CD4-positive, alpha-beta T cell (primary cell): ENCODE measurements at regions not wholly inside any gene's neighbourhood (a gene's known extent, or its start where the extent isn't known, plus 50 kb on each side); places are given as distances from the start of the nearest gene placed in this dataset.

Experiments used
- ATAC-seq: fragments of 200-7000 bp; cut with Tn5 transposase; one replicate; pipeline ENCODE4 v1.10.0; 2022; ENCODE audit warnings: mild to moderate bottlenecking; ENCODE audit not compliant: poor library complexity
- CTCF ChIA-PET: fragments of 350-600 bp; sonication (Branson Sonifier 250); formaldehyde crosslinking; loops from one replicate; lab custom pipeline; 2021; ENCODE audit warnings: antibody characterized with exemption, inconsistent platforms; lab: Charles Lee
- POLR2A ChIA-PET: fragments of 350-600 bp; sonication (Branson Sonifier 250); formaldehyde crosslinking; loops from one replicate; lab custom pipeline; 2021; ENCODE audit warnings: antibody characterized with exemption, inconsistent platforms; lab: Charles Lee
- DNase-seq, 14 experiments: peaks; one replicate each; pipeline ENCODE4 v3.0.0-alpha.2; 2013 to 2020; ENCODE audit warnings: mixed read lengths in 2 of 14
- H3K27ac ChIP-seq, 2 donors: one replicate each; pipeline versions ENCODE4 v1.5.1 to v1.7.0; 2013; ENCODE audit warnings: low read length in 2 of 2, low read depth in 1 of 2, mild to moderate bottlenecking in 1 of 2
- H3K27me3 ChIP-seq, 2 experiments: 1 replicate in 1 of 2; 2 replicates in 1 of 2; pipeline versions ENCODE4 v1.6.1 to v1.7.0; 2013; ENCODE audit warnings: low read length in 2 of 2, control low read depth in 1 of 2, mild to moderate bottlenecking in 1 of 2, moderate library complexity in 1 of 2; ENCODE audit not compliant: insufficient read depth in 2 of 2, control insufficient read depth in 1 of 2
- H3K36me3 ChIP-seq: one replicate; pipeline ENCODE4 v1.6.1; 2013; ENCODE audit warnings: low read length, control low read depth; ENCODE audit not compliant: insufficient read depth
- H3K4me1 ChIP-seq: one replicate; pipeline ENCODE4 v1.6.1; 2013; ENCODE audit warnings: low read length, control low read depth; ENCODE audit not compliant: insufficient read depth
- H3K4me3 ChIP-seq: one replicate; pipeline ENCODE4 v1.5.1; 2013; ENCODE audit warnings: mild to moderate bottlenecking, low read length, moderate library complexity
- H3K9me3 ChIP-seq, 2 experiments: 1 replicate in 1 of 2; 2 replicates in 1 of 2; pipeline versions ENCODE4 v1.6.1 to v1.7.0; 2013; ENCODE audit warnings: low read length in 2 of 2, mild to moderate bottlenecking in 2 of 2, control low read depth in 1 of 2, moderate library complexity in 1 of 2; ENCODE audit not compliant: control insufficient read depth in 1 of 2, insufficient read depth in 1 of 2
- H3K27ac Mint-ChIP-seq: one replicate; pipeline ENCODE4 v1.8.0; 2020; ENCODE audit warnings: mixed read lengths
- H3K27me3 Mint-ChIP-seq: one replicate; pipeline ENCODE4 v1.8.0; 2021; ENCODE audit warnings: mixed read lengths
- H3K36me3 Mint-ChIP-seq: one replicate; pipeline ENCODE4 v1.8.0; 2021; ENCODE audit warnings: low read depth, mixed read lengths
- H3K4me1 Mint-ChIP-seq: one replicate; pipeline ENCODE4 v1.8.0; 2021; ENCODE audit warnings: low read depth, mixed read lengths
- H3K4me3 Mint-ChIP-seq: one replicate; pipeline ENCODE4 v1.8.0; 2020; ENCODE audit warnings: mild to moderate bottlenecking, mixed read lengths
- H3K9me3 Mint-ChIP-seq: one replicate; pipeline ENCODE4 v1.8.0; 2020; ENCODE audit warnings: mixed read lengths
- CTCF ChIP-seq: fragments of 200-600 bp; IDR thresholded peaks from one replicate; pipeline ENCODE4 v1.8.0; 2022; ENCODE audit warnings: antibody characterized with exemption, mild to moderate bottlenecking
- intact Hi-C, 2 experiments: fragments of 100-400 bp; cut with DNase I in 1 of 2; cut with micrococcal nuclease in 1 of 2; formaldehyde crosslinking; loops; one replicate each; pipeline versions ENCODE4 v1.15.1 to v1.9.0; 2023 to 2025; cut with DNase I, micrococcal nuclease

GRCh38 chr10:45071043-45071813 is 70.5 kb downstream of the ZNF22 start:
- CTCF ChIA-PET, result no interaction called here
- Histone ChIP-seq H3K4me1 (no peaks in the 10 kb centered on the region), H3K36me3 (no peaks in the 10 kb centered on the region), H3K9me3 (peaks cover 4 to 29% of the 10 kb centered on the region in 2 experiments), H3K27ac (no peak overlapping the region), H3K27me3 (no peaks in the 10 kb centered on the region), H3K4me3 (no peak overlapping the region)
- ATAC-seq (no peak), DNase-seq (no peak)
- TF ChIP-seq CTCF, result no peak
- POLR2A ChIA-PET, result no interaction called here
- H3K4me3 Mint-ChIP-seq, result no peak overlapping the region
- peaks cover 6% of the 10 kb centered on the region for H3K9me3 Mint-ChIP-seq
- peaks cover 8% of the 10 kb centered on the region for H3K27me3 Mint-ChIP-seq
- no peaks in the 10 kb centered on the region for H3K36me3 Mint-ChIP-seq
- H3K27ac Mint-ChIP-seq, result no peak overlapping the region
- H3K4me1 Mint-ChIP-seq, result no peaks in the 10 kb centered on the region
- intact Hi-C loops, result no loop called here

DNA sequence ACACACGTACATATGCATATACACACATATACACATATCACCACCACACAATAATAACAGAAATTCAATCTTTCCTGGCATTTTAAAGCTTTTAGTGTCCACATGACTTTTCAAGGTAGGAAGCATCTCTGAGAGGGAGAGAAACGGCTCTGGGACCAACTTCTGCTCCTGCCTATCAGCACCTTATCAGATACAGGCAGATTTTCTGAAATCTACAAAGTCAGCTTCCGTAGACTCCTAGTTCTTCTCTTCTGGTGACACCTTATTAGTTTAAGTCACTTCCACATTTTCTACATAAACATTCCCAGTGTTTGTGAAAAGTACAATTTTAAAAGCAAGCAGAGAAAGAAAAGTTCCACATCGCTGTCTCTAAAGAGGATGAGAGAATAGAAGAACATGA is 74.5 kb downstream of the ZNF22 start:
- no peaks in the 10 kb centered on the region for H3K4me1 Mint-ChIP-seq
- peaks cover 6% of the 10 kb centered on the region for H3K9me3 Mint-ChIP-seq
- TF ChIP-seq CTCF, result no peak
- Histone ChIP-seq H3K36me3 (no peaks in the 10 kb centered on the region), H3K27me3 (no peaks in the 10 kb centered on the region), H3K4me1 (no peaks in the 10 kb centered on the region), H3K4me3 (no peak overlapping the region), H3K9me3 (peaks cover 4 to 29% of the 10 kb centered on the region in 2 experiments), H3K27ac (no peak overlapping the region)
- ChIA-PET CTCF (no interaction called here), POLR2A (no interaction called here)
- intact Hi-C loops, result no loop called here
- H3K27me3 Mint-ChIP-seq, result peaks cover 27% of the 10 kb centered on the region
- no peak overlapping the region for H3K4me3 Mint-ChIP-seq
- no peak overlapping the region for H3K27ac Mint-ChIP-seq
- no peak for ATAC-seq
- H3K36me3 Mint-ChIP-seq, result no peaks in the 10 kb centered on the region
- DNase-seq, result no peak

DNA sequence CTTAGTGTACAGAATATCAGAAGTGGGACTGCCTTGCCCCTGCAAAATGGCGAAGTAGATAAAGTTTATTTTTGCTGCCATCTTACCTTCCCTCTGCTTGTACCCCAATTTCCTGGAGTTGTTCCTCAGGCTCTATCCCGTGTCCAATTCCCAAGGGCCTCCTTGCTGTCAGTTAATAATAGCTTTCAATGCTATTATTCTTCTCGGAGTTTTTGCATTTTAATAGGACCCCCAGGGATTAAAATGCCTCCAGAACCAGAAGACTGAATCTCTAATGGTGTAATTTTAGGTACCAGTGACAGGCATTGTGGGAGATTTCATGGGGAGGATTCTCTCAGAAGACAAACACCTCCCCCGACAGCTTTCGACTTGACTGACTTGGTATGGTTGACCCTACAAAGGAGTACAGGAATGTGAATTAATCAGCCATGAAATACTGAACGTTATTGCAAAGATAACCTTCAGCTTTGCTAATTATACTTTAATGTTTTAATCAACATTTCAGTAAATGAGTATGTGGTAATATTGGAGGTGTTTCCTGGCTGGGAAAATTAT is 75.2 kb downstream of the ZNF22 start:
- no peaks in the 10 kb centered on the region for H3K36me3 ChIP-seq
- no peak overlapping the region for H3K27ac Mint-ChIP-seq
- no peaks in the 10 kb centered on the region for H3K4me1 ChIP-seq
- DNase-seq, result no peak
- H3K4me3 ChIP-seq, result no peak overlapping the region
- H3K9me3 ChIP-seq, result peaks cover 3 to 25% of the 10 kb centered on the region in 2 experiments
- no peak for ATAC-seq
- no peak for TF ChIP-seq CTCF
- no peak overlapping the region for H3K4me3 Mint-ChIP-seq
- peaks cover 2% of the 10 kb centered on the region for H3K9me3 Mint-ChIP-seq
- peaks cover 27% of the 10 kb centered on the region for H3K27me3 Mint-ChIP-seq
- CTCF ChIA-PET, result no interaction called here
- no peaks in the 10 kb centered on the region for H3K4me1 Mint-ChIP-seq
- no peak overlapping the region for H3K27ac ChIP-seq
- H3K27me3 ChIP-seq, result no peaks in the 10 kb centered on the region
- no peaks in the 10 kb centered on the region for H3K36me3 Mint-ChIP-seq
- intact Hi-C loops, result no loop called here
- POLR2A ChIA-PET, result no interaction called here
